ENCODE measurements at regions not wholly inside any gene's neighbourhood (a gene's known extent, or its start where the extent isn't known, plus 50 kb on each side); places are given as distances from the start of the nearest gene placed in this dataset.

- no peak for DNase-seq (ENCODE audit: low read depth in 6 of 9, low spot score in 9 of 9)
- Histone ChIP-seq H3K9me3 (ENCODE audit: control insufficient read depth in 2 of 2, insufficient read depth in 1 of 2, low read length in 1 of 2) (no peaks in the 10 kb centered on the region), H3K4me3 (ENCODE audit: low read length in 2 of 2) (no peak overlapping the region), H3K36me3 (ENCODE audit: control insufficient read depth in 2 of 2, insufficient read depth in 2 of 2, low read length in 1 of 2) (no peaks in the 10 kb centered on the region), H3K4me1 (ENCODE audit: control insufficient read depth in 2 of 2, insufficient read depth in 2 of 2, low read length in 2 of 2) (no peaks in the 10 kb centered on the region), H3K27me3 (ENCODE audit: control insufficient read depth in 2 of 2, insufficient read depth in 1 of 2, low read length in 1 of 2) (no peaks in the 10 kb centered on the region), H3K27ac (ENCODE audit: low read depth in 1 of 2, low read length in 1 of 2) (no peak overlapping the region)
- WGBS, result 91% methylated on average over 3 of the region's 3 CpGs
Observed at GRCh38 chr6:47917202-47917601, 135.4 kb downstream of the OPN5 start.

- H3K27ac ChIP-seq (ENCODE audit: low read depth in 1 of 2, low read length in 1 of 2), result no peak overlapping the region
- H3K9me3 ChIP-seq (ENCODE audit: control insufficient read depth in 2 of 2, insufficient read depth in 1 of 2, low read length in 1 of 2), result no peaks in the 10 kb centered on the region
- H3K36me3 ChIP-seq (ENCODE audit: control insufficient read depth in 2 of 2, insufficient read depth in 2 of 2, low read length in 1 of 2), result no peaks in the 10 kb centered on the region
- no peaks in the 10 kb centered on the region for H3K27me3 ChIP-seq (ENCODE audit: control insufficient read depth in 2 of 2, insufficient read depth in 1 of 2, low read length in 1 of 2)
- 91% methylated on average over 1 of the region's 1 CpG for WGBS
- H3K4me3 ChIP-seq (ENCODE audit: low read length in 2 of 2), result no peak overlapping the region
- DNase-seq (ENCODE audit: low read depth in 6 of 9, low spot score in 9 of 9), result no peak
- H3K4me1 ChIP-seq (ENCODE audit: control insufficient read depth in 2 of 2, insufficient read depth in 2 of 2, low read length in 2 of 2), result no peaks in the 10 kb centered on the region
Observed at GRCh38 chr6:47915017-47915416, 133.2 kb downstream of the OPN5 start.

GRCh38 chr6:47908271-47908670 is 126.4 kb downstream of the OPN5 start:
- no peak for DNase-seq (ENCODE audit: low read depth in 6 of 9, low spot score in 9 of 9)
- H3K4me3 ChIP-seq (ENCODE audit: low read length in 2 of 2), result no peak overlapping the region
- H3K9me3 ChIP-seq (ENCODE audit: control insufficient read depth in 2 of 2, insufficient read depth in 1 of 2, low read length in 1 of 2), result no peaks in the 10 kb centered on the region
- no peaks in the 10 kb centered on the region for H3K27me3 ChIP-seq (ENCODE audit: control insufficient read depth in 2 of 2, insufficient read depth in 1 of 2, low read length in 1 of 2)
- 94% methylated on average over 4 of the region's 4 CpGs for WGBS
- no peaks in the 10 kb centered on the region for H3K36me3 ChIP-seq (ENCODE audit: control insufficient read depth in 2 of 2, insufficient read depth in 2 of 2, low read length in 1 of 2)
- no peaks in the 10 kb centered on the region for H3K4me1 ChIP-seq (ENCODE audit: control insufficient read depth in 2 of 2, insufficient read depth in 2 of 2, low read length in 2 of 2)
- no peak overlapping the region for H3K27ac ChIP-seq (ENCODE audit: low read depth in 1 of 2, low read length in 1 of 2)

- no peaks in the 10 kb centered on the region for H3K4me1 ChIP-seq (ENCODE audit: control insufficient read depth in 2 of 2, insufficient read depth in 2 of 2, low read length in 2 of 2)
- H3K36me3 ChIP-seq (ENCODE audit: control insufficient read depth in 2 of 2, insufficient read depth in 2 of 2, low read length in 1 of 2), result no peaks in the 10 kb centered on the region
- 89% methylated on average over 2 of the region's 2 CpGs for WGBS
- DNase-seq (ENCODE audit: low read depth in 6 of 9, low spot score in 9 of 9), result no peak
- no peaks in the 10 kb centered on the region for H3K9me3 ChIP-seq (ENCODE audit: control insufficient read depth in 2 of 2, insufficient read depth in 1 of 2, low read length in 1 of 2)
- H3K4me3 ChIP-seq (ENCODE audit: low read length in 2 of 2), result no peak overlapping the region
- H3K27ac ChIP-seq (ENCODE audit: low read depth in 1 of 2, low read length in 1 of 2), result no peak overlapping the region
- H3K27me3 ChIP-seq (ENCODE audit: control insufficient read depth in 2 of 2, insufficient read depth in 1 of 2, low read length in 1 of 2), result no peaks in the 10 kb centered on the region
Observed at GRCh38 chr6:47905717-47906116, 123.9 kb downstream of the OPN5 start.

- Histone ChIP-seq H3K4me1 (ENCODE audit: control insufficient read depth in 2 of 2, insufficient read depth in 2 of 2, low read length in 2 of 2) (no peaks in the 10 kb centered on the region), H3K27me3 (ENCODE audit: control insufficient read depth in 2 of 2, insufficient read depth in 1 of 2, low read length in 1 of 2) (no peaks in the 10 kb centered on the region), H3K4me3 (ENCODE audit: low read length in 2 of 2) (no peak overlapping the region), H3K27ac (ENCODE audit: low read depth in 1 of 2, low read length in 1 of 2) (no peak overlapping the region), H3K9me3 (ENCODE audit: control insufficient read depth in 2 of 2, insufficient read depth in 1 of 2, low read length in 1 of 2) (no peaks in the 10 kb centered on the region), H3K36me3 (ENCODE audit: control insufficient read depth in 2 of 2, insufficient read depth in 2 of 2, low read length in 1 of 2) (no peaks in the 10 kb centered on the region)
- 92% methylated on average over 3 of the region's 3 CpGs for WGBS
- DNase-seq (ENCODE audit: low read depth in 6 of 9, low spot score in 9 of 9), result no peak
Observed at GRCh38 chr6:47897247-47897646, 115.4 kb downstream of the OPN5 start.

GRCh38 chr6:47890326-47890875 is 108.6 kb downstream of the OPN5 start:
- no peaks in the 10 kb centered on the region for H3K27me3 ChIP-seq (ENCODE audit: control insufficient read depth in 2 of 2, insufficient read depth in 1 of 2, low read length in 1 of 2)
- H3K4me1 ChIP-seq (ENCODE audit: control insufficient read depth in 2 of 2, insufficient read depth in 2 of 2, low read length in 2 of 2), result no peaks in the 10 kb centered on the region
- H3K9me3 ChIP-seq (ENCODE audit: control insufficient read depth in 2 of 2, insufficient read depth in 1 of 2, low read length in 1 of 2), result no peaks in the 10 kb centered on the region
- DNase-seq (ENCODE audit: low read depth in 6 of 9, low spot score in 9 of 9), result no peak
- no peak overlapping the region for H3K4me3 ChIP-seq (ENCODE audit: low read length in 2 of 2)
- 91% methylated on average over 7 of the region's 7 CpGs for WGBS
- no peaks in the 10 kb centered on the region for H3K36me3 ChIP-seq (ENCODE audit: control insufficient read depth in 2 of 2, insufficient read depth in 2 of 2, low read length in 1 of 2)
- H3K27ac ChIP-seq (ENCODE audit: low read depth in 1 of 2, low read length in 1 of 2), result no peak overlapping the region

GRCh38 chr6:47879015-47879414 is 97.2 kb downstream of the OPN5 start:
- no peak overlapping the region for H3K4me3 ChIP-seq (ENCODE audit: low read length in 2 of 2)
- H3K4me1 ChIP-seq (ENCODE audit: control insufficient read depth in 2 of 2, insufficient read depth in 2 of 2, low read length in 2 of 2), result no peaks in the 10 kb centered on the region
- WGBS, result 90% methylated on average over 7 of the region's 7 CpGs
- no peaks in the 10 kb centered on the region for H3K27me3 ChIP-seq (ENCODE audit: control insufficient read depth in 2 of 2, insufficient read depth in 1 of 2, low read length in 1 of 2)
- H3K36me3 ChIP-seq (ENCODE audit: control insufficient read depth in 2 of 2, insufficient read depth in 2 of 2, low read length in 1 of 2), result no peaks in the 10 kb centered on the region
- no peaks in the 10 kb centered on the region for H3K9me3 ChIP-seq (ENCODE audit: control insufficient read depth in 2 of 2, insufficient read depth in 1 of 2, low read length in 1 of 2)
- DNase-seq (ENCODE audit: low read depth in 6 of 9, low spot score in 9 of 9), result no peak
- no peak overlapping the region for H3K27ac ChIP-seq (ENCODE audit: low read depth in 1 of 2, low read length in 1 of 2)
